HG02840 (cell line): ENCODE measurements at regions not wholly inside any gene's neighbourhood (a gene's known extent, or its start where the extent isn't known, plus 50 kb on each side); places are given as distances from the start of the nearest gene placed in this dataset.

ENCODE experiments used
- ATAC-seq: cut with Tn5 transposase; IDR thresholded peaks from one replicate; pipeline ENCODE4 v1.9.1; 2021; ENCODE audit warnings: mild to moderate bottlenecking, moderate library complexity, moderate number of reproducible peaks; ENCODE audit not compliant: unreplicated experiment, low FRiP score

- no peak for ATAC-seq
These were observed 210.9 kb downstream of the ESM1 start for GRCh38 chr5:54774281-54775170.

DNA sequence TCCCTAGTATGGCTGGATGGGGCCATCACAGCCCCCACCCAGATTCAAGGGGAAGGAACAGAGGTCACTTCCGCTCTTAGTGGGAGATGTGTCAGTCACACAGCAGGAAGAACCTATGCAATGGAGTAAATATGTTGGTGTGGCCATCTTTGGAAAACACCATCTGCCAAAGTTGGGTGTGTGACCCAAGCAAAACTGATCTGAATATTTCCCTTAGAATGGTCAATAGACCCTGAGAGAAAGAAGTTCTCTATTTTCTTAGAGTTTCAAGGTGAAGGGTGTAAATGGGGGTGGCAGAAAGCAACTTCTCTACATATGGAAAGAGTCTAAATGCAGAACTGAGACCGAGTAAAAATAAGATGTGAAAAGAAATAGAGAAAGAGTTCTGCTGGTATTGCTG, 212.7 kb downstream of the ESM1 start:
- no peak for ATAC-seq

DNA sequence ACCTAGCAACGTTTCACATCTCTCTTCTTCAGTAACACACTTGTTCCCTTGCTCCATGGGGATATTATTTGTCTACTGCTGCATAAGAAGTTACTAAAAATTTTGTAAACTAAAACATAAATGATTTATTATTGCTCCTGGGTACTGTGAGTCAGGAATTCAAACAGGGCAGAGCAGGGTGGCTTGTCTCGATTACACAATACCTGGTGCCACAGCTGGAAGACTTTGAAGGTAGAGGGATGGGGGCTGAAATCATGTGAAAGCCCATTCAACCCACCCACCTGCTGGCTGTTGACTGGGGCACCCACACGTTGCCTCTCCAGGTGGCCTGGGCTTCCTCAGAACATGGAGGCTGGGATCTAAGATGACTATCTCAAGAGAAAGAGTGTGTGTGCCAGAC, 213.2 kb downstream of the ESM1 start:
- ATAC-seq: no peak

- no peak for ATAC-seq
These were observed 215.6 kb downstream of the ESM1 start for GRCh38 chr5:54769746-54770145.

DNA sequence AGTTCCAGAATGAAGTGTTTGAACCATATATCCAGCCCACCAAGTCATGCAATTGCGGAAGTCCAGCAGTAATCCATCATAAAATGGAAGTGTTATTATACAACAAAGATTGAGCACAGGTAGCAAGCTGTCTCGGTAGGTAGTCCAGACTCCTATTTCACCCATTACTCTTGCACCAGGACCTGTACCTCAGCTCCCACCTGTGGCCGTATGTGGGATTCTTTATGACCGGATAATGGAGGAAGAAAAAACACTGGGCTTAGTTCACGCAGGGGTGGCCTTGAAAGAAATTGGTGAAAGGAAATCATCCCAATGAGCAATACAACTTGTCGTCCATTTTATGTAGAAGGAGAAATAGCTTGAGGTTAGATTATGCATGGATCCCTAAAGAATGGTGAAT, 216.3 kb downstream of the ESM1 start:
- no peak for ATAC-seq

DNA sequence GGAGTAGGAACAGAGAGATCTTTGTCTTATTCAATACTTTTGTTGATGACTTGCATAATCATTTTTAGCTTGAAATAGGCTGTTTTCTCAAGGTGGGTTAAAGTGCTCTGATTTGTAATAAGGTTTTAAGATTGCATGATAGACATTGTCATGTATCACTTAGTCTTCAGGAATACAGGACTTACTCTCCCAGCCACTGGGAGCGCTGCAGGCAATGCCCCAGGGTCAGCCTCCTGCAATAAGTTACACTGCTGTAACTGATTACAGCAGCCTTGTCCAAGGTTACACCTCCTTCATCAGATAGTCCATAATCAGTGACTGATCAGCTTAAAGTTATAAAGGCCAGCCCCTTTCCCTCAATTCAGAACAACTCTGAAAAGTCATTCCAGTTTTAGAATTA, 218.6 kb downstream of the ESM1 start:
- no peak for ATAC-seq

- no peak for ATAC-seq
These were observed 220.0 kb downstream of the ESM1 start for GRCh38 chr5:54765165-54766028.

- no peak for ATAC-seq
These were observed 221.0 kb downstream of the ESM1 start for GRCh38 chr5:54764102-54765090.

DNA sequence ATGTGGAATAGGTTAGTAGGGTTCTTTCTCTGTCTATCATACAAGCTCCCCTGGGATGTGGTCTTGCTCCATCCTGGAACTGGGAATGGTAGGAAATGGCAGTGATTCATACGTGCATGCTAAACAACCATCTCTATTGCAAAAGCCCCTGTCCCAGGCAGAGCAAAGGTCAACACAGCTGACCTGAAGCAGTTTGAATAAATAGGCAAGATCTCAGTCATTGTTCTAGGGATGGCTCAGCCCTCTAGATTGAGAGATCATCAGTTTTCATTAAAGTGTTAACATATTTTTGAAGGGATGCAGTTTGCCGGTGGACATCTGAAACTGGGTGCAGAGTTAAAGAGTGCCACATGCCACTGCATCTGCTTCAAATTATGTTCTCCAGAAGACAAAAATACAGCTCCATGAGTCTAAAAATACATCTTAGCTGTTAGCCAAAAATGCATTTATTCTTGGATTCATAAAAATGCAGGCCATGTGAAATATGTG, 224.1 kb downstream of the ESM1 start:
- no peak for ATAC-seq

GRCh38 chr5:54760182-54760935, 225.0 kb downstream of the ESM1 start:
- ATAC-seq: no peak

- ATAC-seq: no peak
These were observed 227.4 kb downstream of the ESM1 start for GRCh38 chr5:54758038-54758437.

DNA sequence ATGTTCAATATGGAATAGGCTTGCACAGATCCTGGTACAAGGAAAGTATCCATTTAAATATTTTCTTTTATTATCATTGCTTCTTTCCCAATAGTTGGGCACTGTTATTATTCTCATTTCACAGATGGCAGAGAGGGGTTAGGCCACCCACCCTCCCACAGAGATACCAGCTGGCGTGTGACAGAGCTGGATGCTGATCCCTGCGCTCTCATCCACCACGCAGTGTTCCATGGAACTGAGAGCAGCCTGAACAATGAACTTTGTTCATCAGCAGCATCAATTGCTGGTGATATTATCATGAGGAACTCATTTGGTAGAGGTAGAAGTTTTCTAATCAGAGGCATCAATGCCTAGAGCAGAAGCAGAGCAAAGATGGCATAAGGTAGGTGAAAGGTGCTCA, 227.9 kb downstream of the ESM1 start:
- no peak for ATAC-seq

- no peak for ATAC-seq
These were observed 228.5 kb downstream of the ESM1 start for GRCh38 chr5:54756796-54757402.

GRCh38 chr5:54756301-54756700, 229.1 kb downstream of the ESM1 start:
- no peak for ATAC-seq

GRCh38 chr5:54754878-54755277, 230.5 kb downstream of the ESM1 start:
- no peak for ATAC-seq

GRCh38 chr5:54754420-54754819, 231.0 kb downstream of the ESM1 start:
- ATAC-seq: no peak

DNA sequence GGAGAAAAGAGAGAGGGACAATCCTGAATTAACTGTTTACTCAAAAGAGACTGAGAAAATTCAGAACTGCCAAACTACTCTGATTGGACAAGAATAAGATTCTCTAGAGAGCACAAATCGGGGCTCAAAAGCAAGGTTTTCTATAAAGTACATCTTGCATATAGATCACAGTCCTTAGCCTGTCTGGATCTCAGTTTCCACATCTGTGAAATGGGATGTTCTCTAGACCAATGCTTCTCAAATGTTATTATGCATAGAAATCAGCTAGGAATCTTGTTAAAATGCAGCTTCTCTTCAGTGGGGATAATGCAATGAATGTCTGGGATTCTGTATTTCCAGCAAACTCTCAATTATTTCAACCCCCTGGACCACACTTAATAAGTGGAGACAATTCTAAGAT, 231.6 kb downstream of the ESM1 start:
- no peak for ATAC-seq

DNA sequence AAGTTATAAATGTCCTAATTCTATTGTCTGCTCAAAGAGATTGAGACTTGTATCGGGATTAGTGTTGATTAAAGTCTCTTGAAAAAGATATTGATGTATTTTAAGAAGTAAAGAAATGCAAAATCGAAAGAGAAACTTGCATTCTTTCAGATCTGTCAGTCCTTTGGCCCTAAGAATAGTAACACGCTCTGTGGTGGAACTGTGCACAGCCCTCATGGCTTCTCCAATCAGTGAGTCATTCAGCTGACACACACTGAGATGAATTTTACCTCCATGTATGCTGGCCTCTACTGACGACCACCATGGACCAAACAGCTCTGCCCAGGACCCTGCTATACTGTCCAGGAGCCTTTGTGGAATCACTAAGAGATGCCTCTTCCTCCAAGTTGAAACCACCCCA, 232.4 kb downstream of the ESM1 start:
- ATAC-seq: peak; percentile 67

- ATAC-seq: no peak
These were observed 231.0 kb downstream of the SNX18 start for GRCh38 chr5:54748527-54748926.
